ENCODE measurements at regions not wholly inside any gene's neighbourhood (a gene's known extent, or its start where the extent isn't known, plus 50 kb on each side); places are given as distances from the start of the nearest gene placed in this dataset.
A peak's percentile ranks its signal among the peaks of the same experiment; 100 is the strongest.
"Not testable (repeated sequence)": the region's sequence is repeated elsewhere in the genome, so short reads cannot be mapped to it uniquely, and the experiment has no call there.

GRCh38 chr3:124149081-124149480 lies 157.2 kb upstream of the ROPN1 start:
- no peaks in the 10 kb centered on the region for H3K9me3 ChIP-seq (ENCODE audit: severe bottlenecking)
- no peak overlapping the region for H3K4me3 ChIP-seq (ENCODE audit: low read depth, low read length)
- no peaks in the 10 kb centered on the region for H3K27me3 ChIP-seq (ENCODE audit: insufficient read depth, low read depth, severe bottlenecking)
- no peaks in the 10 kb centered on the region for H3K36me3 ChIP-seq
- no peak for DNase-seq
- no peak for TF ChIP-seq CTCF (IDR thresholded peaks at IDR 0.05; ENCODE audit: low read depth, low read length)
- no peak overlapping the region for H3K27ac ChIP-seq

DNA sequence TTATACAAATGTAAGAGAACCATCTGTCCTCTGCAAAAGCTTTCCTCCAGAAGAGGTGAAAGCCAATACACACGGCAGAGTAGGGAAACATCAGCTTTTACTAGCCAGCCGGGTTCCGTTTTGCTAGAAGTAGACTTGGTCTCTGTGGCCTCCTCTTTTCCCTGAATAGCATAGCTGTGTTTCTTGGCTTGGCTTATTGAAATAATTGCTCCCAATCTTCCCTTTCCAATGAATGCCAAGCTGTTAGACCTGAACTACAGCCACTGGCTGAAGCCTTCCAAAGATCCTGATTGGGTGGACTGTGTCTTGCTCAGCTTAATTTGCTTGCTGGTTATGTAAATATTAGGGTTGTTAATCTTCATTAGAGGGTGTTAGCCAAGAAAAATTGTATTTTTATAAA lies 157.8 kb upstream of the ROPN1 start:
- Histone ChIP-seq H3K36me3 (no peaks in the 10 kb centered on the region), H3K9me3 (ENCODE audit: severe bottlenecking) (no peaks in the 10 kb centered on the region), H3K4me3 (ENCODE audit: low read depth, low read length) (no peak overlapping the region), H3K27ac (no peak overlapping the region), H3K27me3 (ENCODE audit: insufficient read depth, low read depth, severe bottlenecking) (no peaks in the 10 kb centered on the region)
- no peak for TF ChIP-seq CTCF (IDR thresholded peaks at IDR 0.05; ENCODE audit: low read depth, low read length)
- no peak for DNase-seq

- not testable (repeated sequence) for H3K4me3 ChIP-seq (ENCODE audit: low read depth, low read length); H3K36me3 ChIP-seq; DNase-seq; H3K27me3 ChIP-seq (ENCODE audit: insufficient read depth, low read depth, severe bottlenecking); H3K9me3 ChIP-seq (ENCODE audit: severe bottlenecking); H3K27ac ChIP-seq
These were observed 161.0 kb upstream of the ROPN1 start for GRCh38 chr3:124152891-124153290.

DNA sequence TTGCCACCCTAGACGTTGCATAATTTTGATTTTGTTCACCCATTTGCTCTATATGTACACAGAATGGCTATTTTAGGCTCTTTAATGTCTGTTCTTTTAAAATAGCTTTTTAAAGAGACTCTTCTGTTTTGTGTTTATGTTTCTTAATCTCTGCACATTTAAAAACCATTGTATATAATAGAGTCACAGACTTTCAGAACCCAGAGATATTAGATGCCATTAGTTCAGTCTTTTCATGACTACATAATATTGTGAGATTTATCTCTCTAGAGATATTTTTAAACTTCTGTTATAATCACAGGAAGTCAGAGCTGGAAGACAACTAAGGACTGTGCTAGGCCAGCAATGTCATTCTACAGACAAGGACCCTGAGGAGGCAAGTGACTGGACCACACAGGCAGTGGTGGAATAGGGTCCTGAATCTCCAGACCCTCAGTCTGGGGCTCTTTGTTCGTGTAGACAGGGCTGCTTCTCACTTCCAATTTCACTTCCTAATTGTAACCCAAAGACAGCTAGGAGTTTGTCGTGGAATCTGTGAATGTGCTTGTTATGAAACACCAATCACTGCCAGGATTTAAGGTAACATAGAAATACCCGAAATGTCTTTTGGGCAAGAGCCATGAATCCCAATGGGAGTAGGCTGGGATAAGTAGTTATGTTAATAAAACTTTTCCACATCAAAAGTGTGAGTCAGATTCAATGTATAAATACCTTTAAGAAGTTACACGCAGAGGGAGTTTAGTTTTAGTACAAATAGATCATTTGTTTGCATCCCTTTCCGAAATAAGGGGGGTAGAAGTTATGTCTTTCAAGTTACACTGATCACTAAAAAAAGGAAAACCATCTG lies 165.2 kb upstream of the ROPN1 start:
- H3K4me3 ChIP-seq (ENCODE audit: low read depth, low read length), result no peak overlapping the region
- no peaks in the 10 kb centered on the region; the same call in 1 of the 2 replicates for H3K36me3 ChIP-seq
- H3K9me3 ChIP-seq (ENCODE audit: severe bottlenecking), result no peaks in the 10 kb centered on the region
- no peak for DNase-seq
- no peak overlapping the region for H3K27ac ChIP-seq
- H3K27me3 ChIP-seq (ENCODE audit: insufficient read depth, low read depth, severe bottlenecking), result no peaks in the 10 kb centered on the region
- TF ChIP-seq CTCF (IDR thresholded peaks at IDR 0.05; ENCODE audit: low read depth, low read length), result no peak

DNA sequence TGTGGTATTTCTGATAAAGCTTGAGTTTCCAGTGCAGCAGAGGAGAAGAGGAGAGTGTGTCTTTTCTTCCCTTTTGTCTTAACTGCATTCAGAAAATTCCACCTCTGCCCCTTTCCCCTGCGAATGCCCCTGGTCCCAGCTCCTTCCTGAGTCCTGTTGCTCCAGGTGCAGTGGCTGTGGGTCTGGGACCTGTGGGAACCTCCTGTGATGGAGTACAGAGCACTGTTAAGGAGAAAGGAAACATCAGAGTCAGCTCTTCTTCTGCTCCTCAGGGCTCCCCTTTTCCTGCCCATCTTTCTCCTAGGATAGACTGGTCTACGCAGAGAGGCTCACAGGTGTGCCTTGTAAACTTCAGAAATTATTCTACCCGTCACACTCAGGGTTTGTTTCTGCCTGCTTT lies 165.8 kb upstream of the ROPN1 start:
- DNase-seq, result no peak
- no peaks in the 10 kb centered on the region for H3K27me3 ChIP-seq (ENCODE audit: insufficient read depth, low read depth, severe bottlenecking)
- no peak for TF ChIP-seq CTCF (IDR thresholded peaks at IDR 0.05; ENCODE audit: low read depth, low read length)
- H3K36me3 ChIP-seq, result no peaks in the 10 kb centered on the region; the same call in 1 of the 2 replicates
- H3K4me3 ChIP-seq (ENCODE audit: low read depth, low read length), result no peak overlapping the region
- no peak overlapping the region for H3K27ac ChIP-seq
- H3K9me3 ChIP-seq (ENCODE audit: severe bottlenecking), result no peaks in the 10 kb centered on the region

- no peak for TF ChIP-seq CTCF (IDR thresholded peaks at IDR 0.05; ENCODE audit: low read depth, low read length)
- H3K9me3 ChIP-seq (ENCODE audit: severe bottlenecking), result no peaks in the 10 kb centered on the region
- H3K36me3 ChIP-seq, result no peaks in the 10 kb centered on the region; the same call in 1 of the 2 replicates
- H3K27me3 ChIP-seq (ENCODE audit: insufficient read depth, low read depth, severe bottlenecking), result no peaks in the 10 kb centered on the region
- H3K4me3 ChIP-seq (ENCODE audit: low read depth, low read length), result no peak overlapping the region
- DNase-seq, result peak; percentile 46
- no peak overlapping the region for H3K27ac ChIP-seq
These were observed 166.4 kb upstream of the ROPN1 start for GRCh38 chr3:124158168-124158881.
